Neural progenitor cell (in vitro differentiated cells): ENCODE measurements at regions not wholly inside any gene's neighbourhood (a gene's known extent, or its start where the extent isn't known, plus 50 kb on each side); places are given as distances from the start of the nearest gene placed in this dataset.

Experiments
- CTCF ChIP-seq: fragments of 200-600 bp; sonication (generic); IDR thresholded peaks from 2 replicates; pipeline ENCODE4 v1.5.1; 2017; ENCODE audit warnings: antibody characterized with exemption, mild to moderate bottlenecking
- EZH2phosphoT487 ChIP-seq: fragments of 200-600 bp; sonication (generic); IDR thresholded peaks from 2 replicates; pipeline ENCODE4 v1.6.1; 2017; ENCODE audit warnings: antibody characterized with exemption

- no peak for TF ChIP-seq CTCF
- TF ChIP-seq EZH2phosphoT487: no peak
Observed at GRCh38 chrX:145687146-145687545, 130.5 kb upstream of the SLITRK2 start.
